NOMO-1 (cell line): ENCODE measurements at regions not wholly inside any gene's neighbourhood (a gene's known extent, or its start where the extent isn't known, plus 50 kb on each side); places are given as distances from the start of the nearest gene placed in this dataset.
"Not testable (repeated sequence)": the region's sequence is repeated elsewhere in the genome, so short reads cannot be mapped to it uniquely, and the experiment has no call there.

ENCODE experiments used
- DNase-seq, 2 experiments: peaks; one replicate each; lab custom pipeline; 2025; ENCODE audit not compliant: unreplicated experiment in 2 of 2; lab: John Stamatoyannopoulos, UW

DNA sequence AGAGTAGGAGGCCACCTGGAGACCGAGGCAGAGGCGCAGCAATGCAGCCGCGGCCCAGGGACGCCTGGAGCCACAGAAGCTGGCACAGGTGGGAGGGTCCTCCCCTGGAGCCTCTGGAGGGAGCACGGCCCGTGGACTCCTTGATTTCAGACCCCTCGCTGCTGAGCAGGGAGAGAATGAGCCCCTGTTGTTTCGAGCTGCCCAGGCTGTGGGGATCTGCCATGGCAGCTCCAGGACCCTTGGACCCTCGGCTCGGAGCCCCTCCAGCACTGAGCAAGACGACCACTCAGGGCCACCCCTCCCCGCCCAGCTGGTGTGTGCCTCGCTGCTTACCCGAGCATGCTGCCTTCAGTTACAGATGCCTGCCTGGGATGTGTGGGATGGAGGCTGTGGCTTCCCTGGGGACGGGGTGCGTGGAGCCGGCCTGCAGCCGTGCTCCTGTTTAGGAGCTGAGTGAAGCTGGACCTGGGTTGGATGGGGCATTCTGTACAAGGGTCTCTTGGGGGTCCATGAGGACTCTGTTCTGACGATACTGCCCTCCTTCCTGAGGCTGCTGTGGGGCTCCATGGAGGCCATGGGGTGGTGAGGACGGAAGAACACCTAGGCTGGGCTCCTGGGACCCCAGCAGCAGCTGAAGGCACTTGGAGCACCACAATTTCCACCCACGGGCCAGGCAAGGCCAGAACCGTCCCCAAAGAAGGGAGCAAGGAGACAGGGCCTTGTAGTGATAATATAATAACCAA lies 115.1 kb upstream of the LPCAT1 start:
- DNase-seq, result no peak

DNA sequence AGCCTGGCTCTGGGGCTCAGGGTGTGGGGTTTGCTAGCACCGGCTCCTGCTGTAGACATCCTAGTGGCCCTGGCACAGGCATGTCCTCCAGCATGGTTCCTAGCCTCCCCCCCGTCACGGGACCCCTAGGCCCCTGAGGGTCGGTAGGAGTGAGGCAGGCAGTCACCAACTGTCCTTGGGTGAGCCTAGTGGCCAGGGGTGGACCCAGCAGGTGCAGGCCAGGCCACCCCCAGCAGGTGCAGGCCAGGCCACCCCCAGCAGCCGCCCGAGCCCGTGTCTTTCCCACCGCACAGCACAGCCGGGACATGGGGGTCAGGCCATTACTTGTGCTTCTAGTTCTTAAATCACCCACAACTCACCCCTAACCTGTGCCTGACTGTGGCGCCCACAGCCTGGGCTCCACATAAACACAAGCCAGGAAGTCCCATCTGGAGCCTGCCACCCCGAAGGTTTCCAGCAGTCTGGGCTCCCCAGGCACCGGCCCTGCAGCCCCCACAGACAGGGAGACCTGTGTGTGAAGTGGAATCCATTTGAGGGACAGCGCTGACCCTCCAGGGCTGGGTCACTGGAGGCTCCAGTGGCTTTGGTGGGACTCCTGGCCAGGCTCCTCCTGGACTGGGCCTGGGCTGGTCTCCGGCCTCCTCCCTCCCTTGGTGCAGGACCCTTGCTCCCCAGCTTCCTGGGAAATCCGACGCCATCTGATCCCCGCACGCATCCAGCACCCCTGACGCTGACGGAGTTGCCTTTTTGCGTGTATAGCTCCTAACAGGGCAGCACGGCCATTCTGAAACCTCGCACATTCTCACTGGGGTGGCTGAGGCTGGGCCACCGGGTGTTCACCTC lies 114.1 kb upstream of the LPCAT1 start:
- DNase-seq, result no peak

GRCh38 chr5:1636981-1637638 lies 113.3 kb upstream of the LPCAT1 start:
- DNase-seq, result no peak

DNA sequence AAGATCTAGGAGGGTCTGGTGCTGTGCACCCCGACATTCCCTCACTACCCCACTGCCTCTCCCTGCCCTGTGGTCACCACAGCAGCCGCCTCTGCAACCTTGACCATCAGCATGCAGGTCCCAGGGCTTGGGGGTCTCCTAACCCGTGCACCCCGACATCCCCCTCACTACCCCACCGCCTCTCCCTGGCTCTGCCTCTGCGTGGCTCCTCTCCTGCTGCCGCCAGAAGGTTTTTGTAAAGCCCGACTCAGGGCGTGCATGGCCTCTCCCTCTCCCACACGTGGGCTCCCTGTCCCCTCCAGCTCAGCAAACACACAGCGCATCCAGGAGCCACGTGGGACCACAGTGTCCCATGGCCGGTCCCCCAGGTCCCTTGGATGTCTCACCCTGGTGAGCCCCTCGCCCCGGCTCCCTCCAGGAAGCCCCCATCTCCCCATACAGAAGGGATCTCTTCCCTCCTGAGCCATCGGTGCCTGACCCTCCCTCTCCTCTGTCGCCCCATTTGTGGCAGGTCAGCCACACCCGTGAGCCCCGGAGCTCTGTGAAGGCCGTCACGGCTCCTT lies 112.5 kb upstream of the LPCAT1 start:
- not testable (repeated sequence) for DNase-seq

GRCh38 chr5:1635477-1635876 lies 111.7 kb upstream of the LPCAT1 start:
- not testable (repeated sequence) for DNase-seq

DNA sequence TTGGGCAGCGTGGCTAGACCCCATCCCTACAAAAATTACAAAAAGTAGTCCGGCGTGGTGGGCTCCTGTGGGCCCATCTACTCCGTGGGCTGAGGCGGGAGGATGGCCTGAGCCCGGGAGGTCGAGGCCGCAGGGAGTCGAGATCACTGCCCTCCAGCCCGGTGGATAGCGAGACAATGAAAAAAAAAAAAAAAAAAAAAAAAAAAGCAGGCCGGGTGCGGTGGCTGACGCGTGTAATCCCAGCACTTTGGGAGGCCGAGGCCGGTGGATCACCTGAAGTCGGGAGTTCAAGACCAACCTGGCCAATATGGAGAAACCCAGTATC lies 110.5 kb upstream of the LPCAT1 start:
- no peak for DNase-seq

DNA sequence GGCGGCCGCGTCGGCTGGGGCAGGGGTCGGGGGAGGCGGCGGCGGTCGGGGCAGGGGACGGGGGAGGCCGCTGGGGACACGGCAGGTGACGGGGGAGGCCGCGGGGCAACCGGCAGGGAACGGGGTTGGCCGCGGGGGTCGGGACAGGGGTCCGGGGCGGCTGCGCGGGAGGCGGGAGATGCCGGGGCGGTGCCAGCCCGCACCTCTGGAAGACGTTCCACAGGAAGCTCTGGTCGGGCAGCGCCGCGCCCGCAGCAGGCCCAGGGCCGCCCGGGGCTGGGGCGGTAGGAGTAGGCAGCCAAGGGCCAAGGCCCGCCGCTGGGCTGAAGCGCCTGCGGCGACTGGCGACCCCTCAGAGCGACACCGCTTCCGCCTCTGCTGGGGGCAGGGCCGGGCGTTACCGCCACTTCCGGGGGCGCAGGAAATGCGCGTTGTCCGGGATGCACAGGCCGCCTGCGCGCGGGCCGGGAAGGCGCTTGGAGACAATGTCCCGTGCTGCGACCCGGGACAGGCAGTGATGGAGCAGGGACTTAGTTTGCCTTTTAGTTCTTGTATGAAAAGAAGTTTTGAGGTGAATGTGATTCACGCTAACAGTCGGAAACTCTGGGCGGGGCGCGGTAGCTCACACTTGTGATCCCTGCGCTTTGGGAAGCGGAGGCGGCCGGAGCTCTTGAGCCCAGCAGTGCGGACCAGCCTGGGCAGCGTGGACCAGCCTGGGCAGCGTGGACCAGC lies 110.0 kb upstream of the LPCAT1 start:
- peak; percentile 85 to 97 for DNase-seq

DNA sequence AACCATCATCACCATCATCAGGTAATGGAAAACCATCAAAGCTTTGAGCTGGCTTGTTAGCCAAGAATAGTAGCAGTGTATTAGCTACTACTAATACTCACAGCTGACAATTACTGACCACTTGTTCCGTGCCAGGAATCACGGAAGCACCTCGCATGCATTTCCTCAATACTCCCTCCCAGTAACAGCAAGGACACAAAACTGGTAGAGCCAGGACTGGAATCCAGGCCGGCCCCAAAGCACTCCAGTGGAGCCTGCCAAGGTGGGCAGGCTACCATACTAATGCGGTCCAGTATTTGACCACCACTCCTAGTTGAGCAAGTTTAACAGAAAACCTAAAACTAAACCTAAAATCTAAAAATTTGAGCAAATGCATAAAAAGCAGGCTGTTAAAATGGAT lies 107.2 kb upstream of the LPCAT1 start:
- not testable (repeated sequence) for DNase-seq

DNA sequence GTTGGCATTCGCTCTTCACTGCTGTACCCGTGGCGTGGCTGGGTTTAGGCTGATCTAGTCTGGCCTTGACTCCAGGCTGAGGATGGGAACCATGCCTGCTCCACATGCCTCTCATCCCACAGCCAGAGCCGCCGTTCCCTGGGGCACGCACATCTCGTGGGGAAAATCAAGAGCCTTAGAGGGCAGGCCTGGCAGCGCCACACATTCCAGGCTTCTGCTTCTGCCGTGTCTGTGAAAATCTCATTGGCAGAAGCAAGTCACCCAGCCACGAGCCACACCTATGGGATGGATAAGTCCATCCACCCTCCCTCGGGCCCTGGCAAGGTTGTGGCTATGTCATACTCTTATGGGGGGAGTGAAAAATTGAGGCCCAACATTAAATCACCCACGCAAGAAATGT lies 102.6 kb upstream of the LPCAT1 start:
- DNase-seq, result not testable (repeated sequence)

- not testable (repeated sequence) for DNase-seq
Measured at GRCh38 chr5:1619531-1619930, 95.8 kb upstream of the LPCAT1 start.

GRCh38 chr5:1618296-1618865 lies 94.6 kb upstream of the LPCAT1 start:
- not testable (repeated sequence) for DNase-seq

- not testable (repeated sequence) for DNase-seq
Measured at GRCh38 chr5:1617236-1617755, 93.5 kb upstream of the LPCAT1 start.

- not testable (repeated sequence) for DNase-seq
Measured at GRCh38 chr5:1613515-1613914, 89.8 kb upstream of the LPCAT1 start.

DNA sequence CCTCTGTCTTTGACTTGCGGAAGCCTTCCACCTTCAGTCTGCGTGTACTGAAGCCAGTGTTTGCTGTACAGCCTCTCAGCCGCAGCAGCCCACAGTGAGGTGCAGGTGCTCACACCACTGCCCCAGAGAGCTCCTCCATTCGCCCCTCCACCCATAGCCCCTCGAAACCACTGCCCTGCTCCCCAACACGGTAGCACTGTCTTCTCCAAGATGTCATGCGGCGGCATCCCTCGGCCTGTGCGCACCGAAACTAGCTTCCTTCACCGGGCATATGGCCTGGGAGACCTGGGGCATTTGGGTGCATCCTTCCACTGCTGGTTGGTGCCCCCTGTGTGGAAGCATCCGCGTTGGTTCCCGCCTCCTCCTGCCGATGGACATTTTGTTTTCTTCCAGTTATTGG lies 86.8 kb upstream of the LPCAT1 start:
- DNase-seq, result not testable (repeated sequence)

GRCh38 chr5:1609111-1609510 lies 85.4 kb upstream of the LPCAT1 start:
- DNase-seq, result not testable (repeated sequence)

GRCh38 chr5:1608336-1608735 lies 84.6 kb upstream of the LPCAT1 start:
- DNase-seq, result peak; percentile 68 to 93

GRCh38 chr5:1606951-1607350 lies 83.2 kb upstream of the LPCAT1 start:
- DNase-seq, result not testable (repeated sequence)

DNA sequence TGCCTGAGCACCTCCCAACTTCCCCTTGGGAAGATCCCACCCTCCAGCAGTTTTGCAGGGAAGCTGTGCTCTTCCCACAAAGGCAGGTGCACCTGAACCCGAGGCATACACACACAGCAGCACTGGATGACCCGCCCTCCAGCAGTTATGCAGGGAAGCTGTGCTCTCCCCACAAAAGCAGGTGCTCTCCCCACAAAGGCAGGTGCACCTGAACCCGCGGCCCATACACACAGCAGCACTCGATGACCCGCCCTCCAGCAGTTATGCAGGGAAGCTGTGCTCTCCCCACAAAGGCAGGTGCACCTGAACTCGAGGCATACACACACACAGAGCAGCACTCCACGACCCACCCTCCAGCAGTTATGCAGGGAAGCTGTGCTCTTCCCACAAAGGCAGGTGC lies 80.2 kb upstream of the LPCAT1 start:
- DNase-seq, result not testable (repeated sequence)

DNA sequence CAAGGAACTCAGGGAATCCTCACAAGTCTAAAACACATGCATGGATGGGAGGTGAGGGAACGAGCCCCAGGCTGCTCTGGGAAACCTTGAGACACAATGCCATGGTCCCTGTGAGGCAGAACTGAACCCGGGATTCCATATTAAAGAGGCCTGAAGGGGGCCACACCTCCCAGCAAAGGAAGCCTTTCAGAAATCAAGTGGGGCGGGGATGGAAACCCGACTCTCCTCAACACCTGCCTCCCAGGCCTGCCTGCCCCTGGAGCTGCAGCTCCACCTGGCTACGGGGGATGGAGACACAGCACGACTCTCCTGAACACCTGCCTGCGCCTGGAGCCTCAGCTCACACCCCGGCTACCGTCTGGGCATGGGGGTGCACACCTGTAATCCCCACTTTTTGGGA lies 77.8 kb upstream of the LPCAT1 start:
- not testable (repeated sequence) for DNase-seq
